Left ventricle myocardium inferior (tissue), 1 donor: ENCODE measurements at regions not wholly inside any gene's neighbourhood (a gene's known extent, or its start where the extent isn't known, plus 50 kb on each side); places are given as distances from the start of the nearest gene placed in this dataset.

Experiments used
- DNase-seq: peaks from one replicate; pipeline ENCODE4 v3.0.0-alpha.2; 2020
- H3K27ac ChIP-seq: fragments of 200-600 bp; replicated peaks from 2 replicates; pipeline ENCODE4 v1.8.0; 2021
- H3K27me3 ChIP-seq: fragments of 200-600 bp; 2 replicates; pipeline ENCODE4 v1.8.0; 2021; ENCODE audit warnings: low read depth
- H3K36me3 ChIP-seq: fragments of 200-600 bp; 2 replicates; pipeline ENCODE4 v1.8.0; 2021
- H3K4me1 ChIP-seq: fragments of 200-600 bp; 2 replicates; pipeline ENCODE4 v1.8.0; 2021
- H3K4me3 ChIP-seq: fragments of 200-600 bp; 2 replicates; pipeline ENCODE4 v1.8.0; 2021; ENCODE audit warnings: mild to moderate bottlenecking, moderate library complexity
- H3K9me3 ChIP-seq: fragments of 200-600 bp; replicated peaks from 2 replicates; pipeline ENCODE4 v1.8.0; 2021
- intact Hi-C: fragments of 100-400 bp; cut with micrococcal nuclease; formaldehyde crosslinking; loops from one replicate; pipeline ENCODE4 v1.11.0; 2022
- TF ChIP-seq, protein P1 (sequence below): fragments of 200-600 bp; IDR thresholded peaks from 2 replicates; pipeline ENCODE4 v1.8.0; 2021; ENCODE audit warnings: antibody characterized with exemption, mild to moderate bottlenecking, borderline replicate concordance
- donor health status: DM: no; HTN: yes; CAD: no; lungs with severe emphysema.

DNA sequence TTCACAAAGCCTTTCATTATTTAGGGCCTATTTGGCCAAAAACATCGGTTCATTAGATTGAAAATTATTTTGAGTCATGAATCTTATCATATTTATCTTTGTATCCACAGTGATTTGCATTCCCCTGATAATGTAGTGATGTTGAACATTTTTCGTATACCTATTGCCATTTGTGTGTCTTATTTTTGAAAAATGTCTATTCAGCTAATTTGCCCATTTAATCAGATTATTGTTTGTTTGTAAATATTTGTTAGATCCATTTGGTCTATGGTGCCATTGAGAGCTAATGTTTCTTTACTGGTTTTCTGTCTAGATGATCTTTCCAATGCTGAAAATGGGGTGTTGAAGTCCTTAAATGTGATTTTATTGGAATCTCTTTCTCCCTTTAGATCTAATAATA, 439.2 kb upstream of the TYRP1 start:
- Histone ChIP-seq H3K4me3 (no peak overlapping the region), H3K27me3 (no peaks in the 10 kb centered on the region), H3K27ac (no peak overlapping the region), H3K4me1 (no peaks in the 10 kb centered on the region), H3K36me3 (no peaks in the 10 kb centered on the region), H3K9me3 (peaks cover 45% of the 10 kb centered on the region)
- TF ChIP-seq, protein P1, sequence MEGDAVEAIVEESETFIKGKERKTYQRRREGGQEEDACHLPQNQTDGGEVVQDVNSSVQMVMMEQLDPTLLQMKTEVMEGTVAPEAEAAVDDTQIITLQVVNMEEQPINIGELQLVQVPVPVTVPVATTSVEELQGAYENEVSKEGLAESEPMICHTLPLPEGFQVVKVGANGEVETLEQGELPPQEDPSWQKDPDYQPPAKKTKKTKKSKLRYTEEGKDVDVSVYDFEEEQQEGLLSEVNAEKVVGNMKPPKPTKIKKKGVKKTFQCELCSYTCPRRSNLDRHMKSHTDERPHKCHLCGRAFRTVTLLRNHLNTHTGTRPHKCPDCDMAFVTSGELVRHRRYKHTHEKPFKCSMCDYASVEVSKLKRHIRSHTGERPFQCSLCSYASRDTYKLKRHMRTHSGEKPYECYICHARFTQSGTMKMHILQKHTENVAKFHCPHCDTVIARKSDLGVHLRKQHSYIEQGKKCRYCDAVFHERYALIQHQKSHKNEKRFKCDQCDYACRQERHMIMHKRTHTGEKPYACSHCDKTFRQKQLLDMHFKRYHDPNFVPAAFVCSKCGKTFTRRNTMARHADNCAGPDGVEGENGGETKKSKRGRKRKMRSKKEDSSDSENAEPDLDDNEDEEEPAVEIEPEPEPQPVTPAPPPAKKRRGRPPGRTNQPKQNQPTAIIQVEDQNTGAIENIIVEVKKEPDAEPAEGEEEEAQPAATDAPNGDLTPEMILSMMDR, result no peak
- intact Hi-C loops, result no loop called here
- no peak for DNase-seq

DNA sequence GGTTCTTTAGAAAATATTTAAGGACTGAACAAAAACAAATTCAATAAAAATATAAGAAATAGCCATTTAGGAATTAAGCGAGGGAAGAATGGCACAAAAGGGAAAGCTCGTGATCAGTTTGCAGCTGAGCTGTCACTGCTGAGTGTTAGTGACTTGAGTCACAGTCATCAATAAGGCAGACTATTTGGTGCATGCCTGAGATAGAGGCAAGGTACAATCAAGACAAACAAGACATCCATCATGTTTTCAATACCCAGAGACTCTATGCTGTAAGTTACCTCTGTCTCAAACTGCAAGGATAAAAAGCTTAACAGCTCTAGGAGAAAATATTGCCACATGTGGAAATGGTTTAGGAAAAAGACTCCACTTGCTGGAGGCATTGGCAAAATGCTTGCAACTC, 426.4 kb upstream of the TYRP1 start:
- intact Hi-C loops, result no loop called here
- Histone ChIP-seq H3K4me3 (no peak overlapping the region), H3K4me1 (no peaks in the 10 kb centered on the region), H3K9me3 (no peaks in the 10 kb centered on the region), H3K36me3 (no peaks in the 10 kb centered on the region), H3K27ac (no peak overlapping the region), H3K27me3 (no peaks in the 10 kb centered on the region)
- DNase-seq, result no peak
- TF ChIP-seq, protein P1, result no peak

DNA sequence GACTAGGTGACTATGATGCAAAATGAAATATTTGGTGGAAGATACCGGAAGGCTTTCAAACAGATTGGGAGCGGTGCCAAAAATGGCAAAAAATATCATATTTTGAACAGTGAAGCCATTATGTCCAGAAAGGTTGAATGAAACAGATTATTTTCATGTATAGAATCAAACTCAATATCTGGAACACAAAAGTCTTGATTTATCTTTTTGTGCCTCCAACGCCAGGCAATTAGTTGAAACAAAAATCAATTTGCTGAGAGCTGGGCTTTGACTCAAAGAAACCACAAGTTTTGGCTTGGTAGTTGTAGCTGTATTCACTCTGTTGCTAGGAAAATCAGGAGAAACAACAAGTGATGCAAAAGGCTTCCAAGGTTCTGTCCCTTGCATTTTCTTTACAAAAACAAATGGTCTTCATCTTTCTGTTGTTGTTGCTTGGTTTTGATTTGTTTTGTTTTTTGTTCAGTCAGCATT, 421.7 kb upstream of the TYRP1 start:
- H3K4me1 ChIP-seq, result no peaks in the 10 kb centered on the region
- no peaks in the 10 kb centered on the region for H3K9me3 ChIP-seq
- no peak overlapping the region for H3K4me3 ChIP-seq
- intact Hi-C loops, result no loop called here
- no peaks in the 10 kb centered on the region for H3K27me3 ChIP-seq
- no peak overlapping the region for H3K27ac ChIP-seq
- TF ChIP-seq, protein P1, result no peak
- DNase-seq, result no peak
- no peaks in the 10 kb centered on the region for H3K36me3 ChIP-seq

GRCh38 chr9:12272471-12273120, 420.6 kb upstream of the TYRP1 start:
- H3K27ac ChIP-seq, result no peak overlapping the region
- intact Hi-C loops, result no loop called here
- no peak overlapping the region for H3K4me3 ChIP-seq
- no peaks in the 10 kb centered on the region for H3K4me1 ChIP-seq
- TF ChIP-seq, protein P1, result no peak
- no peaks in the 10 kb centered on the region for H3K27me3 ChIP-seq
- H3K36me3 ChIP-seq, result no peaks in the 10 kb centered on the region
- no peak for DNase-seq
- no peaks in the 10 kb centered on the region for H3K9me3 ChIP-seq

- no peak for DNase-seq
- H3K9me3 ChIP-seq, result no peaks in the 10 kb centered on the region
- no peak overlapping the region for H3K27ac ChIP-seq
- TF ChIP-seq, protein P1, result no peak
- no peaks in the 10 kb centered on the region for H3K27me3 ChIP-seq
- intact Hi-C loops, result no loop called here
- H3K4me3 ChIP-seq, result no peak overlapping the region
- H3K4me1 ChIP-seq, result no peaks in the 10 kb centered on the region
- no peaks in the 10 kb centered on the region for H3K36me3 ChIP-seq
These were observed 418.6 kb upstream of the TYRP1 start for GRCh38 chr9:12274577-12274976.
